ENCODE measurements at regions not wholly inside any gene's neighbourhood (a gene's known extent, or its start where the extent isn't known, plus 50 kb on each side); places are given as distances from the start of the nearest gene placed in this dataset.

GRCh38 chr5:19264821-19265220, 723.2 kb downstream of the CDH18 start:
- no peak for DNase-seq
- Histone ChIP-seq H3K9me1 (ENCODE audit: insufficient read depth, low read length) (no peaks in the 10 kb centered on the region), H3K4me2 (ENCODE audit: low read depth, low read length) (no peak overlapping the region), H2BK120ac (ENCODE audit: low read depth, low read length) (no peak overlapping the region), H3K4ac (ENCODE audit: low read depth, low read length) (no peak overlapping the region), H3K18ac (ENCODE audit: low read depth, low read length) (no peak overlapping the region), H4K8ac (ENCODE audit: low read depth in 2 of 2, low read length in 2 of 2) (no peak overlapping the region), H2AK9ac (replicated peaks; ENCODE audit: low read depth, low read length, poor library complexity) (no peak overlapping the region), H3K79me1 (ENCODE audit: low read depth in 1 of 2, low read length in 2 of 2) (no peaks in the 10 kb centered on the region), H4K20me1 (ENCODE audit: insufficient read depth, low read length) (no peaks in the 10 kb centered on the region), H3K27ac (ENCODE audit: insufficient read depth, low read length) (no peak overlapping the region), H4K5ac (ENCODE audit: low read depth, low read length) (no peak overlapping the region), H2AK5ac (ENCODE audit: low read depth, low read length) (no peak overlapping the region), H3K56ac (ENCODE audit: extremely low read depth, insufficient read depth, low read length) (no peak overlapping the region), H2BK15ac (ENCODE audit: low read depth, low read length) (no peak overlapping the region), H3K4me1 (ENCODE audit: control insufficient read depth, insufficient read depth, low read length) (no peaks in the 10 kb centered on the region), H3K14ac (replicated peaks; ENCODE audit: low read depth, low read length) (no peak overlapping the region), H3K23ac (ENCODE audit: low read depth, low read length) (no peak overlapping the region), H2AFZ (replicated peaks; ENCODE audit: low read length, poor library complexity) (no peak overlapping the region), H3K4me3 (ENCODE audit: insufficient read depth, low read depth, low read length) (no peak overlapping the region), H4K91ac (ENCODE audit: insufficient read depth, low read depth, low read length) (no peak overlapping the region), H3K9me3 (ENCODE audit: control insufficient read depth, insufficient read depth, low read length) (peaks cover 2% of the 10 kb centered on the region), H3K9ac (ENCODE audit: low read depth, low read length) (no peak overlapping the region), H2BK5ac (ENCODE audit: low read depth, low read length, poor library complexity, severe bottlenecking) (no peak overlapping the region), H3K27me3 (ENCODE audit: control insufficient read depth, insufficient read depth, low read length) (no peaks in the 10 kb centered on the region), H3K36me3 (ENCODE audit: control insufficient read depth, insufficient read depth, low read length) (no peaks in the 10 kb centered on the region), H2BK20ac (ENCODE audit: low read depth, low read length) (no peak overlapping the region)
- 60% methylated on average over 1 of the region's 2 CpGs; no CpG with 5 or more reads in 1 of the 2 experiments for WGBS, 2 experiments (ENCODE audit: extremely low coverage in 2 of 2, insufficient read length in 1 of 2)
- ChIA-PET CTCF (no interaction called here), POLR2A (ENCODE audit: unreplicated experiment) (no interaction called here)
- no peak for ATAC-seq (ENCODE audit: low read depth)
- in situ Hi-C loops (cut with MboI; ENCODE audit: low sequenced_read_pairs) (no loop called here), dilution Hi-C loops (cut with HindIII; ENCODE audit: low sequenced_read_pairs, unreplicated experiment) (no loop called here), intact Hi-C loops (cut with micrococcal nuclease) (no loop called here)
- BruUV-seq (replicated peaks) = no TSS peak
- TF ChIP-seq CEBPB (IDR thresholded peaks at IDR 0.05; ENCODE audit: low read depth, low read length) (no peak), MAZ (IDR thresholded peaks at IDR 0.05; ENCODE audit: borderline replicate concordance, low read depth, low read length) (no peak), MAFK (IDR thresholded peaks at IDR 0.05; ENCODE audit: low read depth, low read length) (no peak), RAD21 (IDR thresholded peaks at IDR 0.05; ENCODE audit: low read length) (no peak), MXI1 (IDR thresholded peaks at IDR 0.05; ENCODE audit: borderline replicate concordance, low read depth, low read length) (no peak), NFE2L2 (IDR thresholded peaks at IDR 0.05; ENCODE audit: low read depth, low read length) (no peak), POLR2A (IDR thresholded peaks at IDR 0.05; ENCODE audit: low read depth, low read length) (no peak), RCOR1 (IDR thresholded peaks at IDR 0.05; ENCODE audit: insufficient replicate concordance, low read length) (no peak), CHD1 (IDR thresholded peaks at IDR 0.05; ENCODE audit: low read depth, low read length) (no peak), SMC3 (IDR thresholded peaks at IDR 0.05; ENCODE audit: low read depth, low read length) (no peak), RFX5 (IDR thresholded peaks at IDR 0.05; ENCODE audit: low read depth, low read length) (no peak), FOS (IDR thresholded peaks at IDR 0.05; ENCODE audit: low read depth, low read length) (no peak), BHLHE40 (IDR thresholded peaks at IDR 0.05; ENCODE audit: low read depth, low read length) (no peak)
- TF ChIP-seq, protein P1, sequence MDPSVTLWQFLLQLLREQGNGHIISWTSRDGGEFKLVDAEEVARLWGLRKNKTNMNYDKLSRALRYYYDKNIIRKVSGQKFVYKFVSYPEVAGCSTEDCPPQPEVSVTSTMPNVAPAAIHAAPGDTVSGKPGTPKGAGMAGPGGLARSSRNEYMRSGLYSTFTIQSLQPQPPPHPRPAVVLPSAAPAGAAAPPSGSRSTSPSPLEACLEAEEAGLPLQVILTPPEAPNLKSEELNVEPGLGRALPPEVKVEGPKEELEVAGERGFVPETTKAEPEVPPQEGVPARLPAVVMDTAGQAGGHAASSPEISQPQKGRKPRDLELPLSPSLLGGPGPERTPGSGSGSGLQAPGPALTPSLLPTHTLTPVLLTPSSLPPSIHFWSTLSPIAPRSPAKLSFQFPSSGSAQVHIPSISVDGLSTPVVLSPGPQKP (IDR thresholded peaks at IDR 0.05; ENCODE audit: borderline replicate concordance, low read depth, low read length) = no peak
- TF ChIP-seq, protein P2, sequence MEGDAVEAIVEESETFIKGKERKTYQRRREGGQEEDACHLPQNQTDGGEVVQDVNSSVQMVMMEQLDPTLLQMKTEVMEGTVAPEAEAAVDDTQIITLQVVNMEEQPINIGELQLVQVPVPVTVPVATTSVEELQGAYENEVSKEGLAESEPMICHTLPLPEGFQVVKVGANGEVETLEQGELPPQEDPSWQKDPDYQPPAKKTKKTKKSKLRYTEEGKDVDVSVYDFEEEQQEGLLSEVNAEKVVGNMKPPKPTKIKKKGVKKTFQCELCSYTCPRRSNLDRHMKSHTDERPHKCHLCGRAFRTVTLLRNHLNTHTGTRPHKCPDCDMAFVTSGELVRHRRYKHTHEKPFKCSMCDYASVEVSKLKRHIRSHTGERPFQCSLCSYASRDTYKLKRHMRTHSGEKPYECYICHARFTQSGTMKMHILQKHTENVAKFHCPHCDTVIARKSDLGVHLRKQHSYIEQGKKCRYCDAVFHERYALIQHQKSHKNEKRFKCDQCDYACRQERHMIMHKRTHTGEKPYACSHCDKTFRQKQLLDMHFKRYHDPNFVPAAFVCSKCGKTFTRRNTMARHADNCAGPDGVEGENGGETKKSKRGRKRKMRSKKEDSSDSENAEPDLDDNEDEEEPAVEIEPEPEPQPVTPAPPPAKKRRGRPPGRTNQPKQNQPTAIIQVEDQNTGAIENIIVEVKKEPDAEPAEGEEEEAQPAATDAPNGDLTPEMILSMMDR (conservative IDR thresholded peaks at IDR 0.05; ENCODE audit: low read depth, low read length) = no peak
- TF ChIP-seq, protein P3, sequence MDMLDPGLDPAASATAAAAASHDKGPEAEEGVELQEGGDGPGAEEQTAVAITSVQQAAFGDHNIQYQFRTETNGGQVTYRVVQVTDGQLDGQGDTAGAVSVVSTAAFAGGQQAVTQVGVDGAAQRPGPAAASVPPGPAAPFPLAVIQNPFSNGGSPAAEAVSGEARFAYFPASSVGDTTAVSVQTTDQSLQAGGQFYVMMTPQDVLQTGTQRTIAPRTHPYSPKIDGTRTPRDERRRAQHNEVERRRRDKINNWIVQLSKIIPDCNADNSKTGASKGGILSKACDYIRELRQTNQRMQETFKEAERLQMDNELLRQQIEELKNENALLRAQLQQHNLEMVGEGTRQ (IDR thresholded peaks at IDR 0.05; ENCODE audit: low read depth, low read length) = no peak

Data from IMR-90 (cell line).